Right kidney (tissue), 1 donor: ENCODE measurements at regions not wholly inside any gene's neighbourhood (a gene's known extent, or its start where the extent isn't known, plus 50 kb on each side); places are given as distances from the start of the nearest gene placed in this dataset.

Source experiments
- DNase-seq: peaks from one replicate; pipeline ENCODE4 v3.0.0-alpha.2; 2016

DNA sequence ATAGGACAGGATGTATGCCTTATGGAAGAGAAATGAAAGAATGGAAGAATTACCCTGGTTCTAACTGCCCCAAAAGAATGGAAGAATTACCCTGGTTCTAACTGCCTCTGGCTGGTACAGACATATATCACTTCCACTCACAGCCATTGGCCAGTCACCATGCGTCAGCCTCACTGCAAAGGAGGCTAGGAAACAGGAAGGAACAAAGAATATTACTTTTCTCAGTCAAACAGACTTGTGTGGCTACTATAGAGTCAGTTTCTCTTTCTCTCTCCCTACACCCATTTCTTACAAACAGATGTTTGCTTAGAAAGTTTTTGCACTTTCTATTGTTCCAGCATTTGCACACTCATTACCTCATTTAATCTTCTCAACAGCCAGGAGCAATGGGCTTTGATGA is 1111.1 kb upstream of the KLHL29 start:
- DNase-seq: no peak

DNA sequence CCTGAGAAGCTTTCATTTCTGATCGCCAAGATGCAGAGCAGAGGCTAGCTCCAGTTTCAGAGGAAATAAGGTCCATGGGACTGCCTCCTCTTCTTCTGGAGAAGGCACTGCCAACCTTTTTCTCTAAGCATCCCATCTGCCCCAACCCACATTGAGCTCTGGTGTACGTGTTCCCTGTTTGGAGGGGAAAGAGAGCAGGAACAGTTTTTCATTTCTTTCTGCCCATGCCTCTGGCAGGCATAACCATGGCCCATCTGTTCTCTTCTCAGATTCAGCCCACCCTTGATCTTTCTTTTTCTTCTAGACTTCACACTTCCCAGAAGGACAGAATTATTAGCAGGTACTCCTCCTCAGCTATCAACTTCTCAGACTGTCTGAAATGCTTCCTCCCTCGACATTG is 1110.3 kb upstream of the KLHL29 start:
- no peak for DNase-seq

GRCh38 chr2:22276696-22277095 is 1108.3 kb upstream of the KLHL29 start:
- no peak for DNase-seq

DNA sequence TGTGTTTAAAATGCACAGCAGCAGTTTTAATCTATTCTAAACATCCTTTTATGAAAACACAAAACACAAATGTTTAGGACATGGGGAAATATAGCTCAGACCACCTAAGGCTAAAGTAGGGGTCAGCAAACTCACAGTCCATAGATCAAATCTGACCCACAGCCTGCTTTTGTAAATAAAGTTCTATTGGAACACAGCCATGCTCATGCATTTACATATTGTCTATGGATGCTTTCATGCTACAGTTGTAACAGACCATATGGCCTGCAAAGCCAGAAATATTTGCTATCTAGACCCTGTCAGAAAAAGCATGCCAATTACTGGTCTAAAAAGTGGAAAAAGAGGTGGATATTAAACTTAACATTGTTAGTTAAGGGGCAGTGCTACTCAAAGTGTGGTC is 1105.4 kb upstream of the KLHL29 start:
- no peak for DNase-seq

GRCh38 chr2:22281033-22281432 is 1103.9 kb upstream of the KLHL29 start:
- DNase-seq: no peak

GRCh38 chr2:22282220-22282619 is 1102.8 kb upstream of the KLHL29 start:
- DNase-seq: no peak

DNA sequence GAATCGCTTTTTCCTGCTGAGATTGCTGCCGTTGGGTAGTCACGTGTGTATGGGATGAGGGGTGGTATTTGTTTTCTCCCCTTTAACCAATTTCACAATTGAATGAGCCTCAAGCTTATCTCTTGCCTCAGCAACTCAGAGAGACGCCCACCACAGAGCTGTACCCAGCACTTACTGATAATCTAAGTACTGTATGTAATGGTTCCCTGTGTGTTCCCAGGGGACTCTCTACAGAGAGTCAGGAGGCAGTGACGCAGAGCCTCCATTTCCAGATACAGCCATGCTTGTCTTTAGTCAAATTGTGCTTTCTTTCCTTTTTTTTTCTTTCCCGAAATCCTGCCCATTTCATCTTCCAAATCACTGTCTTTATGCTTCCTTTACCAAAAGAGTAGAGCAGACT is 1102.1 kb upstream of the KLHL29 start:
- no peak for DNase-seq

- DNase-seq: no peak
Measured at GRCh38 chr2:22283436-22283835, 1101.5 kb upstream of the KLHL29 start.

- no peak for DNase-seq
Measured at GRCh38 chr2:22290302-22290701, 1094.7 kb upstream of the KLHL29 start.

GRCh38 chr2:22290909-22291473 is 1094.0 kb upstream of the KLHL29 start:
- DNase-seq: no peak

DNA sequence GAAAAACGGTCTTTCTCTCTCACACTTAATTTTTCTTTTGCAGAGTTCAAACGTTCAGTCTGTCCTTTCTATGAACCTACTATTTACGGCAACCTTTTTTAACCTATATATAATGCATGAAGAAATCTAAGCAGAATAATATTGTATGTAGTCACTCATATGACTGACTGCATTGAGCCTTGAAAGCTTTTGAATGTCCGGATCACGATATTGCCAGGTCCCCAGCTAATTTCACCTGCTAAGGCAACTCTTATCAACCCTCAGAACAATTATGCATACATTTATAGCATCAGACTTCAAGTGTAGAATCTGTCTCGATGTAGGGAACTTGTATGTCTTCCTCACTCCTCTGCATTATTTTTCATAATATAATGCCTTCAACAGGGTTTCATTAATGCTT is 1083.8 kb upstream of the KLHL29 start:
- no peak for DNase-seq

DNA sequence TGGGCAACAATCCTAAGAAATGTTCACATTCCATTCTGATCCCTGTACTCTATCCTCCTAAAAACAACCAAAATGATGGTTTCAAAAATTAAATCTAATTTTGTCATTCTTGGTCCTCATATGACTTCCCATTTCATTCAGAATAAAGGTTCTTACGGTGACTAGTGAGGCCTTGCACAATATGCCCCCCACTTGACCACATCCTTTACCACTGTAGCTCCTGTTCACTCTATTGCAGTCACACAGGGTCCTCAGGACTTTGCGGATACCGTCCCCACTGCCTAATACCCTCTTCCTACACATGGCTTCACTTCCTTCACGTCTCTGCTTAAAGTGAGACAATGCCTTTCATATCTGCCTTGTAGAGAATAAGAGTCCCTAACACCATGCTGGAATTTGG is 1058.7 kb upstream of the KLHL29 start:
- DNase-seq: no peak

GRCh38 chr2:22329211-22330154 is 1055.5 kb upstream of the KLHL29 start:
- no peak for DNase-seq

- DNase-seq: no peak
Measured at GRCh38 chr2:22336414-22336813, 1048.6 kb upstream of the KLHL29 start.

DNA sequence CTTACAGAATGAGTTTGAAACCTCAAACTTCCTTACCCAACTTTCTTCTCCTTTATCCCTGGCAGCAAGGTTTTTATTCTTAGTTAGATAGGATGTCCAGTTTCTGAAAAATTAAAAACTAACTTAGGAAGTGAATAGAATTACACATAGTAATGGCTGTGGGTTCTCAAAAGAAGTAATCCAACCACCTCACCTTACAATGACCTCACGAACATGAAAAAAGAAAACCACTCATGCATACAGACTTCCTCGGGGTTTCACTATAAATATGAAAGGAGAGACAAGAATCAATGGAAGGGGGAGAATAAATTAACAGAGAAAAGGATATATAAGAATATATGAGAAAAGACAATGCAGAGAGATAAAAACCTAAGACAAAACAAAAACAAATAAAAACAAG is 1044.3 kb upstream of the KLHL29 start:
- DNase-seq: no peak

DNA sequence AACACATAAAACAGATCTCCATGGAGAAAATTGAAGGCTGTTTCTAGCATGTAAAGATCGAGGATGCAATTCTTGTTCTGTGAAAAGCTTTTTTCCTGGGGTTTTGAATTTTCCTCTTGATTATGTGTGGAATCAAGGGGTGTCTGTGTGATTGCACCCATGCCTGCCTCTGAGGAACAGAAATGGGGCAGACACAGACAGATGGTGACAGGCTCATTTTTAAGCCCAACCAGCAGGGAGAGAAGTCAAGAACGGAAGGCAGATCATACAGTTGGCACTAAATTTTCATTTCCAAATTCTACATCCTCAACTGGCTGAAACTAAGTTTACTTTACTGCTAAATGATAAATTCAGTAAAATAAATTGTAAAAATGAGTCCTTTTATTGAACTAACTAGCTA is 1037.7 kb upstream of the KLHL29 start:
- no peak for DNase-seq

DNA sequence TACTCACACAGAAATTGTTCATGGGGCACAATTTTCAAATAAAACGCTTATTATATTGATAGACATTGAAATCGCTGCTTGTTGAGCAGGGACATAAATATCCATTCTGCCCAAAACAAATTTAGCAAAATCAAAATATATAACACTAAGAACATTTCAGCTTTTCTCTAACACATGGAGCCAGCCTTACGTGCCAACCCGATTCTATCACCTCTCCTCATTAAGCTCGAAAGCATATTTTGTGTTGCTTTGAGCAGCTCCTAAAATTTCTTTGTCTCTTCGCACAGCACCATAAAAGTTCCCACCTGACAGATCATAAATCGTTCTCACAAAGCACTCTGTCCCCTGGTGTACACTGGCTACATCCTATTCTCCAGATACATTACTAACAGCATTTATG is 1034.4 kb upstream of the KLHL29 start:
- DNase-seq: no peak

DNA sequence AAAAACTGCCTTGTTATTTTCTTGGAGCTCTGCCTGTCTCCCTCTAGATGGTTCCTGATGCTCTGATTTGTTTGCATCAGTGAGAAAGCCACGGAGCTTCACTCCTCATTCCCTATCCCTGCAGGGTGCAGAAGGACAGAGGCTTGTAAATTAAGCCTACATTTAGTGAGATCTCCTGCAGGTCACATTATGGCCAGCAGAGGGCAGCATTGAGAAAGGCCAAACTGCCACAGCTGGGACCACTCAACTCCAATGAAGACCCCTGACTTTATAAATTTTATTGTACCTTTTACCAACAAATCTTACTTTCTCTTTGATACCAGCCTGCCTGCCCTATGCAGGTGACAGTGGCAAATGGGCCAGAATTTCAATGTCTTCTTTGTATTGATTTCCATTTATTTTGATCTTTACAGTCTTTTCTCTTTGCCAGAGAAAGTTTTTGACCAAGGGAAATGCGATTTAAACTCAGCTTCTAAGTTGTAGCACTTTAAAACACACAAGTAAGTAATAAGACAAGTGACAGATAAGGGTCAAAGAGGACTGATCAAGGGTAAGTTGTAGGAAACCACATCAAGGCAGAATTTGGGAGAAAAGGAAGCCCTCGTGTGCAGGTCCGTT is 1029.1 kb upstream of the KLHL29 start:
- peak; percentile 29 for DNase-seq

GRCh38 chr2:22359071-22359672 is 1025.8 kb upstream of the KLHL29 start:
- DNase-seq: no peak

DNA sequence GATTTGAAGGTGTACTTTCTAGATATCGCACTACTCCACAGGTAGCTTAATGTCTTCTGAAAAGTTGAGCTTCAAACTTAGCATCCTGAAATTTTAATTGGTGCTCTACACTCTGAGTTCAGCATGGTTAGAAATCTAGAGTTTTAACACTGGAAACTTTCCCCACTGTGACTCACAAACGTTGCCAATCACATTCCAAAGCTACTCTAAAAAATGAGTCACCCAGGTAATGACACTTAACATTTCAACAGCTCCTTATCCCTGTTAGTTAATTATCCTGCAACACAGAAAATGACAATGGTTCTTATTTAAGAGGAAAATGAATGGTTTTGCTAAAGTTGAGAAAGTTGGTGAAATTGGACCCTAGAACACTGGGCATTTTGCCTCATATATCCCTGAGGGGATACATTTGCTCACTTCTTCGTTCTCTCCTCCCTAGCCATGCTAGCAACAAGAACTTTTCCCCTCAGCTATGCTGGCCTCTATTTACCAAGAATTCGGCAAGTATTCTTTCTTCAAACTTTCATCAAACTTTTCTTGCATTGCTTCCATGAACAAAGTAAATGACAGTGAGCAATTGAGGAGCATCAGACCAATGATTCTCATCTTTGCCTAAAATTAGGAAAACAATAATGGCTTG is 1024.1 kb upstream of the KLHL29 start:
- no peak for DNase-seq

DNA sequence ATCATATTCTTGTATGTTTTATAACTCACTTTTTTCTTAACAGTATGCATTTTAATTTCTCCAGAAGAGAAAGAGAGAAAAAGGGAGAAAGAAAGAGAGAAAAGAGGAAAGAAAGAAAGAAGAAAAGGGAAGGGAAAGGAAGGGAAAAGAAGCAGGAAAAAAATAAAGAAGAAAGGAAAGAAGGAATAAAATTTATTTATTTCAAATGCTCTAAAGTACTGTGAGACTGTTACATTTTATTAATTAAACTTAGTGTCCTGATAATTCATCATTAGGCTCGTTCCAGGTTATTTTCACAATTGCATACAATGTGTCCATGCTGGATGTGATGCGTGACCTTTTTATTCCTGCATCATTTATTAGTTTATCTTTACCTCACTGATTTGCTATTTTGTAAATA is 1023.4 kb upstream of the KLHL29 start:
- no peak for DNase-seq

DNA sequence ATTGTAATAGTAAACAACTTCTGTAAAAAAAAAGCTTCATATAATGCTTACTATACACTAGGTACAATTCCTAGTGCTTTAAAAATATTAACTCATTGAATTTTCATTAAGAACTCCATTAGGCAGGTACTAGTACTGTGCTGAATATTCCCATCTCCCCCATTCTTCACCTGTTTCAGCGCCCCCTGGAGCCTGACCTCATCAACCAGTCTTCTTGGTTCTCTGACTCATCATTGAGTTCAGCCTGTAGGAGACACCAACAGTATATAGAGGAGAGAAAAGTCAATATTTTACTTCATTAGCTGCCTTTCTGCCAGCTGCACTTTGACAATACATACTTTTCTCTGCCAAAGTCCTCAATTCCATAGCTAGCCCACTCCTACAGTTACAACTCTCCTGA is 1009.9 kb upstream of the KLHL29 start:
- no peak for DNase-seq

- DNase-seq: no peak
Measured at GRCh38 chr2:22377268-22377667, 1007.7 kb upstream of the KLHL29 start.
